ENCODE measurements at regions not wholly inside any gene's neighbourhood (a gene's known extent, or its start where the extent isn't known, plus 50 kb on each side); places are given as distances from the start of the nearest gene placed in this dataset.

GRCh38 chr15:46879032-46879770 lies 838.1 kb upstream of the SEMA6D start:
- TF ChIP-seq CTCF (IDR thresholded peaks at IDR 0.05): no peak
- no peak for TF ChIP-seq POLR2A (IDR thresholded peaks at IDR 0.05)

Measured in lower leg skin (tissue), 3 donors.